ENCODE measurements at regions not wholly inside any gene's neighbourhood (a gene's known extent, or its start where the extent isn't known, plus 50 kb on each side); places are given as distances from the start of the nearest gene placed in this dataset.

- DNase-seq, result no peak
Measured at GRCh38 chr14:38127356-38127755, 80.3 kb upstream of the SSTR1 start.

- DNase-seq, result no peak
Measured at GRCh38 chr14:38127784-38128183, 79.9 kb upstream of the SSTR1 start.

DNA sequence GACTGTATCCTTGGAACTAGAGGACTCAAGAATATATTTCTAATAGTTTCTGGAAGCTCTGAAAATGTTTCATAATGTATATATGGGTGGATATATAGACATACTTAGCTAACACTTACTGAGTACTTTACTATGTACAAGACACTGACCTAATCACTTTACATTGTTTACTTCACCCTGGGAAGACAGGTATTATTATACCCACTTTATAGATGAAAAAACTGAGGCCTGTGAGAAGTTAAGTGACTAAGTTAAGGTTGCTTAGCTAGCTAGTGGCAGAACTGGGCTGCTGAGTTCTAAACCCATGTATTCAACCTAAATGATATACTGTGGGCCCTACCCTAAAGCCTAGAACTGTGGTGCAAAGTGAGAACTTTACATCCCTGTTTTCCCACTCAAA lies 79.1 kb upstream of the SSTR1 start:
- no peak for DNase-seq

- no peak for DNase-seq
Measured at GRCh38 chr14:38129192-38129591, 78.5 kb upstream of the SSTR1 start.

DNA sequence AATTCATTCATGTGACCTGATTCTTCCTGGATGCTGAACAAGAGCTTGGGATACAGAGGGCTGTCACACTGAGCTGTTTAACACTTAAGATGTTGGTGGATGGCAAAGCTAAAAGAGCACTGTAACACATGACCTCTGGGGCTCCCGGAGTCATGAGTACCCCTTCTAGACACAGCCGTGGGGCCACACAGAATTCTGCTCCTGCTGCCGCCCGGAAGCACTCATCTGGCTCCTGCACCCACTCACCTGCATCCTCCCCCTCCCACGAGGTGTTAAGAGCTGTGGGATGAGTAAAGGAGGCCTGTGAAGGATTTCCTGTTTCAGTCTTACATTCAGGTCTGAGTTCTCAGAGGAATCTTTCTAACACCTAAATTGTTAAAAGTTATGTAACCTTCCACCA lies 78.0 kb upstream of the SSTR1 start:
- DNase-seq, result no peak

GRCh38 chr14:38134416-38135030 lies 73.2 kb upstream of the SSTR1 start:
- DNase-seq, result no peak

- no peak for DNase-seq
Measured at GRCh38 chr14:38135106-38135867, 72.4 kb upstream of the SSTR1 start.

GRCh38 chr14:38137005-38137404 lies 70.7 kb upstream of the SSTR1 start:
- no peak for DNase-seq

DNA sequence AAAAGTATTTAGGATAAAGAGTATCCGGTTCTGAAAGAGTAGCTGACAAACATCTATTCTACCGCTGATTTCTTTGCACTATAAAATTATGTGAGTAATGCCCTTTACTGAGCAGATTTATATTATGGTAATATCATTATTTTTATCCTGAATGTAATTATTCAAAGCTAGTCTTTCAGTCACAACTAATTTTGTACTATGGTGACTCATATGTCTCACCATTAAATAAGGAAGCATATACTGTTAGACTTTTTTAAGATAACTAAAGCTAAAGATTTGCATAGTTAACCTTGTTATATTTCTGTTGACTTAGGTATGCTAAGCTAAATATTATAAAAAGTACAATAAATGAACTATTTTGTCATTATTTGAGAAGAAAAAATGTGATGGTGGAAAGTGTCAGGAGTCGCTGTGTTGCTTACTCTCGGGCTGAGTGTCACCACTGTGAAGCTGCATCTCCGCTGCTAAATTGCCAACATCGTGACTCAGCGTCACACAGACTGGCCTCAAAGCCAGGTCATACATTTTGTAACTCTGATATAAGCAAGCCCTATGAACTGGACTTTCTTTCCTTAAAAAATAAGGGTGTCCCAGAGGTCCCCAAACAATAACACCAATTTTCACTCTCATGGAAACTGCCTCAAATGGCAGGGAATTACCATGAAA lies 69.1 kb upstream of the SSTR1 start:
- no peak for DNase-seq

GRCh38 chr14:38139926-38140325 lies 67.8 kb upstream of the SSTR1 start:
- DNase-seq, result no peak

DNA sequence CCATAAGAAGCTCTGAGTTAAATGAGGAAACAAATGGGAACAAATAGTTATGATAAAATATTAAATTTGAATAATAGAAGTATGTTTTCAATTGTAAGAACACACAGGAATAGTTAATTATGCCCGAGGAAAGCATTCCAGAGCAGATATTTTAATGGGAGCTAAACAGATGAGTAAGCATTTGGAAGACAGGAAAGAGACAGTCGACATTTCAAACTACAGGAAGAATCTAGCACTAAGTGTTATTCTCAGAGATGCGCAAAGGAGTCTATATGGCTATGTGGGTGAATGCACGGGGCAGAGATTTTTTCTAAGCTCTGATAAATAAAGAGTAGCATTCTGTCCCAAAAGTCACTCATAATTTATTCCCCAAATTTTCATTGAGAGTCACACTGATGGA lies 64.5 kb upstream of the SSTR1 start:
- DNase-seq, result no peak

DNA sequence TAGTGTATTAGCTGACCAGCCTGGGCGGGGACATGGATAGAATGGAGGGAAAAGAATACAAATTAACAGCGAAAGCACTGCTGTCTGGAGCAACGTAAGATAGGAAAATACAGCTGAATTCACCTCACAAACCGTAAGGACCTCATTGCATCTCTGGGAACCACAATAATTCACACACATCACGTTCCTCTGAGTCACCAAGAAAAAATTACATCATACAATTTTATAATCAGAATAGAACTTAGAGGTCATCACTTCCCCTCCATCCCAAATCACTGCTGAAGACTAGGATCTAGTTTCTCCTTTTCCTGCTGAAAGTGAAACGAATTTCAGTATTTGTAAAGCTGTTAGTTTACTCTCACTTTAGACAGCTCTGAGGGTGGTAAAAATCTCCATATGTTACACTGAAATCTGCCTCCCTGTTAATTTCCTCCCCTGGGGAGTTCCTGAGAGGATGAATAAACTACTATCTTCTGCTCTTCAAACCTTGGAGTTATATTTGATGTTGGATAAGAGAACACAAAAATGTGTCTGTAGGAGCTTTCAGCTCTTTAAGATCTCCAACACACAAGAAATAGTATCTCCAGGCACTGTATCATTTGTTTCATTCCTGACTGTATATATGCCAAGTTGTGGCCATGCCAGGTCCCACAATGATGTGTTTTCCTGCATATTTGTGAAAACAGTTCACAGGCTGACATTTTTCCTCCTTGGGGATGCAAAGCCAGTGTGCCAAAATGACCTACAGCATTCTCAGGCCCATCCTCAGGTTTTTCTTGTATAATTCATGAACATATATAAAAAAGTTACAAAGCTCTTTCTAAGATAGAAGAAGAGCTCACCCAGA lies 63.8 kb upstream of the SSTR1 start:
- no peak for DNase-seq

DNA sequence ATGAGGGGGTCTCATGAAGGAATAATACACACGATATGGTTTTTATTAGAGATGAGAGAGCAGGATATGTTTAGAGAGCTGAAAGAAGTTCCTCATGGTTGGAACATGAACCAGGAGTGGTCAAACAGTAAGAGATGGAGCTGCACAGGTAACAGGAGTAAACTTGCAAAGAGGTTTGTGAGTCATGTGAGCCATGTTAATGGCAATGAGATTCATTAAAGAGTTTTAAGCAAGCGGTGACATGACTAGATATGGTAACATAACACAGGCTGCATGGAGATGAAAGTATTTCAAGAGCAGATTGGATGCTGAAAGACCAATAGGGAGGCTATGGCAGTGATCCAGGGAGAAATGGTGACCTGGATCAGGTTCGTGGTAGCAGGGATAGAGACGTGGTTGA lies 62.6 kb upstream of the SSTR1 start:
- DNase-seq, result peak in 1 of 2 experiments; percentile 15

- DNase-seq, result no peak
Measured at GRCh38 chr14:38150075-38150474, 57.6 kb upstream of the SSTR1 start.

Measured in NCI-H187 (cell line).